Activated naive CD4-positive, alpha-beta T cell treated with anti-CD3 and anti-CD28 coated beads, Interleukin-2, amount 50 U/mL, for 24 hours (primary cell): ENCODE measurements at regions not wholly inside any gene's neighbourhood (a gene's known extent, or its start where the extent isn't known, plus 50 kb on each side); places are given as distances from the start of the nearest gene placed in this dataset.
"Not testable (repeated sequence)": the region's sequence is repeated elsewhere in the genome, so short reads cannot be mapped to it uniquely, and the experiment has no call there.

Source experiments
- H3K27ac Mint-ChIP-seq: one replicate; pipeline ENCODE4 v1.8.0; 2021; ENCODE audit warnings: mild to moderate bottlenecking, mixed read lengths
- H3K27me3 Mint-ChIP-seq: one replicate; pipeline ENCODE4 v1.8.0; 2021; ENCODE audit warnings: mixed read lengths
- H3K36me3 Mint-ChIP-seq: one replicate; pipeline ENCODE4 v1.8.0; 2021; ENCODE audit warnings: mixed read lengths
- H3K4me1 Mint-ChIP-seq: one replicate; pipeline ENCODE4 v1.8.0; 2021; ENCODE audit warnings: mixed read lengths
- H3K4me3 Mint-ChIP-seq: one replicate; pipeline ENCODE4 v1.8.0; 2021; ENCODE audit warnings: mild to moderate bottlenecking, mixed read lengths
- H3K9me3 Mint-ChIP-seq: one replicate; pipeline ENCODE4 v1.8.0; 2021; ENCODE audit warnings: mixed read lengths

DNA sequence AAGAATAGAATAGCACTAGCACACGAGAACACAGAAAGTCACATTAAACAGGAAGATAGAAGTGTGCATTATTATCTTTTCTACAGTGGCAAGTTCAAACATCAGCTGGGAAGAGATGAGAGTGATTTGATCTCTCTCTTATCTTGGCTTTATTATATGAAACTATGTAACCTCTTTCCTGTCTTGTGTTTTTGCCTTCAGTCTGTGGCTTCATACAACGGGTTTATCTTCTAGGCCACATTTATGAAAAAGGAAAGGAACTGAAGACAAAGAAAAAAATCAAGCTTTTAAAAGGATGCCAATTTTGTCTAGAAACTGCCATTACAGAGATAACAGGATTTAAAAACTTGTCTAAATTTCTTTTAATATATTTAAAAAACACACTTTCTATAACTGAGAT lies 983.6 kb downstream of the RPA4 start:
- Mint-ChIP-seq H3K27ac (no peak overlapping the region), H3K27me3 (no peaks in the 10 kb centered on the region), H3K4me3 (no peak overlapping the region), H3K4me1 (no peaks in the 10 kb centered on the region), H3K9me3 (no peaks in the 10 kb centered on the region), H3K36me3 (no peaks in the 10 kb centered on the region)

DNA sequence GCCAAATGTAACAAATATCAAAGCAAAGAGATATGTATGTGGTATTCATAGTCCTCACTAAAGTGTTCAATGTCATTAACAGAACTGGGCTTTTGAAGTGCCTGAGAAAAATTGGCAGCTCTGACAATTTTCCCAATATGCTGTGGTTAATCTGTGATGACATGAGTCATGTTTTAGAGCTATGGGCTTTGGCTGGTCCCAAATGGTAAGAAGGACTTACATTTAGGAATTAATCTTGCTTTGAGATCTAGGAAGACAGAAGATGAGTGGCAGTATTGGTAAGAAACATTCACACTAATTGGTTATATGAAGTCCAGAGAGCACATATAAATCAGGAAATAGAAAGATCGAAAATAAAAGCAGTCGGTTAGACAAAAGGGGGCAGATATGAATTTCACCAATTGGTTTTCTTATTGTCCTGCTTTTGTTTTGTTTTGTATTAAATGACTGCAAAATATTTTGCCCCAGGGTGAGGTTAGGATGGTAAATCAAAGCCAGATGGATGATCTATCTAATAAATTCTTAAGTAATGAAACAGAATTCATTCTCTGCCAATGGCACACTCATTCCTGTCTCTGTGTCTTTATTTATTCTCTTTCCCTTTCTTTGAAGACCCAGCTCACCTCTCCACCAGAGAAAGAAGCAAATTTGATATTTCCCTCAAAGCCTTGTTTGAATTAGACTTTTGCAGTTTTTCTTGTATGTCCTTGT lies 993.1 kb downstream of the RPA4 start:
- H3K36me3 Mint-ChIP-seq, result no peaks in the 10 kb centered on the region
- H3K27ac Mint-ChIP-seq, result no peak overlapping the region
- H3K27me3 Mint-ChIP-seq, result no peaks in the 10 kb centered on the region
- H3K4me1 Mint-ChIP-seq, result no peaks in the 10 kb centered on the region
- H3K9me3 Mint-ChIP-seq, result no peaks in the 10 kb centered on the region
- H3K4me3 Mint-ChIP-seq, result no peak overlapping the region

DNA sequence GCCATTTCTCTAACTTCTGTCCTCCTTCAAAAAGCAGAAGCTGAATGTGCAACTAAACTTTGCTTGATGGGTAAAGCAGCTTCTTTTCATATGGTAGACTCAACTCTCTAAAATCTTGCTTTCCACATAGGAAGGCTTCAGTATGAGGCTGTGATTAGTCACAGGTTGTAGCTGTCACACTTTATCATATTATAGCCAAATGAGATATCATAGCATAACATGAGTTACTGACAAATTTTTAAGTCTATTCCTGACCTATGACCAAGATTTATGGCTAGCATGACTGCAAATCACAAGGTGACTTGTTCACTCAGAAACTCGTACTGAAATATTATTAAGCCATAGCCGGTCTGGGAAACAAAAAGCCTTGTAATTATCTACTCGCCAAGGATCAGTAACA lies 998.6 kb downstream of the RPA4 start:
- H3K36me3 Mint-ChIP-seq, result no peaks in the 10 kb centered on the region
- H3K9me3 Mint-ChIP-seq, result no peaks in the 10 kb centered on the region
- no peaks in the 10 kb centered on the region for H3K27me3 Mint-ChIP-seq

DNA sequence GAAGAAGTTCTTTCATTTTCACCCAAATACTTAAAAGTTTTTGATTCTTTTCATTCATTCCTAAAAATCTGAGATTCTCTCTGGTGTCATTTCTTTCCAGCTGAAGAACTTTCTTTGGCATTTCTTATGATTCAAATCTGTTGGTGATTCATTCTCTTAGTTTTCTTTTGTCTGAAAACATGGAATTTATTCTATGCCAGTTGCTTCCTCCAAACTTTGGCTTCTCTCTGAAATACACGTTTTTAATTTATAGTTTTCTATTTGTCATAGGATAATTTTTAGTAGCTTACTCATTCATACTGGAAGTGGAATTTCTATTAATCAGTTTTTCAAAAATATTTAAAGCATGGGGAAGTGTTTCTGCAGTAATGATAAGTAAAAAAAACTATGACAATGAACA lies 1012.0 kb downstream of the RPA4 start:
- H3K27me3 Mint-ChIP-seq, result no peaks in the 10 kb centered on the region
- no peak overlapping the region for H3K27ac Mint-ChIP-seq
- H3K36me3 Mint-ChIP-seq, result no peaks in the 10 kb centered on the region
- peaks cover 4% of the 10 kb centered on the region for H3K9me3 Mint-ChIP-seq
- H3K4me3 Mint-ChIP-seq, result no peak overlapping the region
- H3K4me1 Mint-ChIP-seq, result no peaks in the 10 kb centered on the region

More for the DNA sequence above, 998.6 kb downstream of the RPA4 start:
- Mint-ChIP-seq H3K27ac (no peak overlapping the region), H3K4me1 (no peaks in the 10 kb centered on the region), H3K4me3 (no peak overlapping the region)

DNA sequence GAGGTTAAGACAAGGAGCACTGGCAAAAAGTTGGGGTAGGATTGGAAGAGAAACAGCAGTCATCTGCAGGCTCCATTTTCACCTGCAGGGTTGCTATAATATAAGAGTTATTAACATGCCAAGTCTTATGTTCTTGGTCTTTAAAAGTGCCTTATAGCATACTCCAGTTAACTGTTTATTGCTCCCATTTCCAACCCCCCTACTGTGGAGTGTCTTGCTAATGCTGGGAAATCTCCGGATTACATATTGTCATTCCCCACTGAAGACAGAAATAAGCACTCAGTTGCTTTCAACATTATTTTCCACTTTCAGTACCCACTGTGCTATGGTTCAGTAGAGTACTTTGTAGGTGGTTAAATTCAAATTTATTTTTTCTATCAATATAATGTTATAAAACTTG lies 1014.3 kb downstream of the RPA4 start:
- no peak overlapping the region for H3K4me3 Mint-ChIP-seq
- no peaks in the 10 kb centered on the region for H3K36me3 Mint-ChIP-seq
- H3K27ac Mint-ChIP-seq, result no peak overlapping the region
- peaks cover 4% of the 10 kb centered on the region for H3K9me3 Mint-ChIP-seq
- no peaks in the 10 kb centered on the region for H3K4me1 Mint-ChIP-seq
- H3K27me3 Mint-ChIP-seq, result no peaks in the 10 kb centered on the region

DNA sequence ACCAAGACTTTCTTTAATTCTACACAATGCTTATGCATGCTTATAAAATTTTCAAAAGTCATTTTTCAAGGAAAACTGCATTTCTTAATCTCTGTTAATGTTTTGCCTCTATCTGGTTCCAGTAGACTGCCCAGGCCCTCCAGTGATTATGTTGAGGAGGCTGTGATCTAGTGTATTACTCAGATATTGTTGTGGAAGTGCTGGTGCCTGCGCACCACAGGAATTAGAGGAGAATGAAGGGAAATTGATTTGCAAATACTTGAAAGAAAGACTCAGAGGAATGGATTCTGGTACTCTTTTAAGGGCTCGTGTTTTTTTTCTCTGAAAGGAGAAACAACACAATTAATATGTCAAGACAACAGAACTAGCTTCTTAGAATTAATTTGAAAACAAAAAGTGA lies 1015.1 kb downstream of the RPA4 start:
- H3K4me3 Mint-ChIP-seq, result no peak overlapping the region
- H3K27me3 Mint-ChIP-seq, result no peaks in the 10 kb centered on the region
- no peak overlapping the region for H3K27ac Mint-ChIP-seq
- H3K36me3 Mint-ChIP-seq, result no peaks in the 10 kb centered on the region
- no peaks in the 10 kb centered on the region for H3K4me1 Mint-ChIP-seq
- H3K9me3 Mint-ChIP-seq, result peaks cover 3% of the 10 kb centered on the region

DNA sequence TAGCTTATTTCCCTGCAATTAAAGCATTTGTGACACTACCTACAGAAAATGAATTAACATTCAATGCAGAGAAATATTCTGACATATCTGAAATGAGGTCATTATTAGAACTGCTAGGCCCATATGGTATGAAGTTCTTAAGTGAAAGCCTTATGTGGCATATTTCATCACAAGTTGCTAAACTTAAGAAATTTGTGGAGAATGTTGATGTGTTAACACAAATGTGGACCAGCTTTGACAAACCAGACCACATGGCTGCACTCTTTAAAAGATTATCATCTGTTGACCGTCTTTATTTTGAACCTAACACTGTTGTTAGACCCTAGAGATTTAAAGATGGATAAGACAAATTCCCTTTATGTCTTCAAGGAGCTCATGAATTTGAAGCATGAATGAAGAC lies 1024.1 kb downstream of the RPA4 start:
- H3K4me1 Mint-ChIP-seq, result no peaks in the 10 kb centered on the region
- no peaks in the 10 kb centered on the region for H3K27me3 Mint-ChIP-seq
- H3K36me3 Mint-ChIP-seq, result no peaks in the 10 kb centered on the region
- H3K4me3 Mint-ChIP-seq, result no peak overlapping the region
- H3K9me3 Mint-ChIP-seq, result peaks cover 4% of the 10 kb centered on the region
- no peak overlapping the region for H3K27ac Mint-ChIP-seq

DNA sequence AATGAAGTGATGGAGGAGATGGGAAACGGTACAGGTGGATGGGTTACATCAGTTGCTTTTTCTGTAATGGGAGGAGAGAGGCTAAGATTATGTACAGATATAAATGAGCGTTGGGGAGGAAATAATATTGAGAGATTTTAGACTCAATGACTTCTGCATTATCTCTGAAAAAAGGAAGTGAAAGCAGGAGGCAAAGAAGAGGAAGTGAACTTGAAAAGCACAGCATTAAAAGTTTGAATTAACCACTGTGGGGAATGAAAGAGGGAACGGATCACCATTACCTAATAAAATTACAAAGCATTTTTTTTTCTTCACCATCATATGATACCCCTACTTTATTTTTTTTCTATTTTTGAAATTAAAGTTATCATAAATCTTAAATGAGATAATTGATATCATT lies 1025.5 kb downstream of the RPA4 start:
- Mint-ChIP-seq H3K27ac (no peak overlapping the region), H3K27me3 (no peaks in the 10 kb centered on the region), H3K9me3 (peaks cover 4% of the 10 kb centered on the region), H3K4me1 (no peaks in the 10 kb centered on the region), H3K4me3 (no peak overlapping the region), H3K36me3 (no peaks in the 10 kb centered on the region)

DNA sequence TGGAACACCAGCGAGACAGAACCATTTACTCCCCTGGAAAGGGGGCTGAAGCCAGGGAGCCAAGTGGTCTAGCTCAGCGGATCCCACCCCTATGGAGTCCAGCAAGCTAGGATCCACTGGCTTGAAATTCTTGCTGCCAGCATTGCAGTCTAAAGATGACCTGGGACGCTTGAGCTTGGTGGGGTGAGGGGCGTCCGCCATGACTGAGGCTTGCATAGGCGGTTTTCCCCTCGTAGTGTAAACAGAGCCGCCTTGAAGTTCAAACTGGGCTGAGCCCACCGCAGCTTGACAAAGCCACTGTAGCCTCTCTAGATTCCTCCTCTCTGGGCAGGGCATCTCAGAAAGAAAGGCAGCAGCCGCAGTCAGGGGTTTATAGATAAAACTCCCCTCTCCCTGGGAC lies 1031.7 kb downstream of the RPA4 start:
- H3K36me3 Mint-ChIP-seq, H3K27ac Mint-ChIP-seq, H3K4me3 Mint-ChIP-seq, H3K27me3 Mint-ChIP-seq, H3K4me1 Mint-ChIP-seq, H3K9me3 Mint-ChIP-seq: not testable (repeated sequence)

DNA sequence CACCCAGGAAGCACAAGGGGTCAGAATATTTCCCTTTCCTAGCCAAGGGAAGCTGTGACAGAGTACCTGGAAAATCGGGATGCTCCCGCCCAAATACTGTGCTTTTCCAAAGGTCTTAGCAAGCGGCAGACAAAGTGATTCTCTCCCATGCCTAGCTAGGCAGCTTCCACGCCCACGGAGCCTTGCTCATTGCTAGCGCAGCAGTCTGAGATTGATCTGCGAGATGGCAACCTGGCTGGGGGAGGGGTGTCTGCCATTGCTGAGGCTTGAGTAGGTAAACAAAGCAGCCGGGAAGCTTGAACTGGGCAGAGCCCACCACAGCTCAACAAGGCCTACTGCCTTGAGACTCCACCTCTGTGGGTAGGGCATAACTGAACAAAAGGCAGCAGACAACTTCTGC lies 1037.5 kb downstream of the RPA4 start:
- not testable (repeated sequence) for H3K27me3 Mint-ChIP-seq, H3K36me3 Mint-ChIP-seq, H3K4me3 Mint-ChIP-seq, H3K27ac Mint-ChIP-seq, H3K4me1 Mint-ChIP-seq, H3K9me3 Mint-ChIP-seq

DNA sequence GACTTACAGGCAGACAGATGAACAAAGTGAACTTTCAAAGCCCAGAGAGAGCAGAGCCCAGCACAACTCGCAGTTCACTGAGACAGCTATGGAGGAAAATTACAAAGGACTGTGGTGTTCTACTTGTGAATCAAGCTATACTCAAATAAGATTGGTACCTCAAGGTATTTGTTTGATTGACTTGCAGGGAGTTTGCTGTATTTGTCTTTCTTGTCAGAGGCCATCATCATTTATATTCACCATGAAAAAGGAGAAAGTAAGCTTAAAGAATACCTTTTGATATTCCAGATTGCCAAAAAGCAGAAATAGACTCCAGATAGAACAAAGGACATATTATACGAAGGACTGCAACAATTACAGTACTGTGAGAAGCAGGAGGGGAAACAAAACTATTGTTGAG lies 1047.9 kb downstream of the RPA4 start:
- no peaks in the 10 kb centered on the region for H3K36me3 Mint-ChIP-seq
- H3K9me3 Mint-ChIP-seq, result no peaks in the 10 kb centered on the region
- H3K4me3 Mint-ChIP-seq, result no peak overlapping the region
- H3K4me1 Mint-ChIP-seq, result no peaks in the 10 kb centered on the region
- H3K27me3 Mint-ChIP-seq, result no peaks in the 10 kb centered on the region
- H3K27ac Mint-ChIP-seq, result no peak overlapping the region

DNA sequence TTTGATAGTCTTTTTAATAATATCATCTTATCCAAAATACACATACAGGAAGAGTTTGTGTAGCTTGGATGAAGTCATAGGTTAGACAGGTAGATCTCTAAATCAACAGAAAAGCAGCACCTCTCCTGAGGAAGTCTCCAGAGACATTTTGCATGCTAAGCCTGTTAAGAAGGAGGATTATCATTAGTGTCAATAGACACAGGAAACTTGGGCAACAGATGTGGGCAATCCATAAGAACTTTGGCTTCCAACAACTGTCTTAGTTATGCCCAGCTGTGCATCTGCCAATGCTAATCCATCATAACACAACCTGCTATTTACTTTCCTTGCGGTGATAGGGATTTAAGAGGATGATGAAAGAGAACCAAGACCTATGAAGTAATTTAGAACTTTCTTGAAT lies 1052.6 kb downstream of the RPA4 start:
- Mint-ChIP-seq H3K4me1 (no peaks in the 10 kb centered on the region), H3K4me3 (no peak overlapping the region), H3K9me3 (no peaks in the 10 kb centered on the region), H3K36me3 (no peaks in the 10 kb centered on the region), H3K27ac (no peak overlapping the region), H3K27me3 (no peaks in the 10 kb centered on the region)

DNA sequence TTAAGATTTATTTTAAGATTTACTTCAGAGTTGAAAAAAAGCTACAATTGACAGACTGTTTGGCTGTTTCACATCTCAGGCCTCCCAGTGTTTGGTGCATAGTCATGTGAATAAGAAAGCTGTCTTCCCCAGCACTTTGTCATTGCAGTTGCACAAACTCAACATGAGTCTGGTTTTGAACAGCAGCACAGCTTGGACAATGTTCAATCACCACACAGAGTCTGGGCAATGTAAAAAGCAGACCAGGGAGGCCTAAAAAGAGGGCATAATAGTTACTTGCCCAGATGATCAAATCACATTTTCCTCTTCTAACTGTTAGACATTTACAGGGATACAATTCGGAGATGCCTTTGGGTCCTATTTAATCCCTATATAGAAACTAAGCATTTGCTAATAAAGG lies 1055.0 kb downstream of the RPA4 start:
- no peaks in the 10 kb centered on the region for H3K27me3 Mint-ChIP-seq
- no peaks in the 10 kb centered on the region for H3K4me1 Mint-ChIP-seq
- H3K9me3 Mint-ChIP-seq, result no peaks in the 10 kb centered on the region
- no peak overlapping the region for H3K4me3 Mint-ChIP-seq
- H3K27ac Mint-ChIP-seq, result no peak overlapping the region
- no peaks in the 10 kb centered on the region for H3K36me3 Mint-ChIP-seq

DNA sequence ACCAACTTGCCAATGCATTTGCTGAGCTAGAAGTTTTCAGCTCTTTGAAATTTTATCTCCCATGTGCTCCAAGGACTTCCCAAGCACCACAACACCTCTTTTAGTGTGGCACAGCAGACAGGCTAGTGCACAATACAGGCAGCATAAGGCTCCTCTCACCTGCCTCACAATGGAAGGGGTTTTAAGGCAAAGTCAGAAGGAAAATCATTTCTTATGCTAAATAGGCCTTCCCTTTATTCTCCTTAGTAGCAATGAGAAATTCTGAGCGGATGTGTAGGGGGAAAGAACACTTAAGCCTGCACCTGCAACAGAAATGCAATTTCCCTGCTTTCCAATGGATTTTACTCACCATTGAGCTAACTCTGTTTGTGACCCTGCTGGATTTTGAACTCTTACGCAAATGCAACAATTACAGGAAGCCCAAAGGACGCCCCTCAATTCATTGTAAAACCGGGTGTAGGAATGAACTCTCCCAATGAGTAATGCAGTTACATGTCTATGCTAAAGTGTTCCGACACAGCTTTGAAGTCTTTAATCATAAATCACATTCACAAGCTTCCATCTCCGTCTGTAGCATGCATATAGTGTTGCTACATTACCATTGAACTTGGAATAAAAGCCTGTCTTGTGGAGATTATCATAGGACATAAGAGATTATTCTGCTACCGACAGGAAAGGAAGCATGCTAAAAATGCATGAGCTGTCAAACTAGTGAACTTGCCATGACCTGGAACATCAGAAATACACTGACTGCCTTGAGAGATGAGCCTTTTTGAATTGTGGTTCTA lies 1084.9 kb downstream of the RPA4 start:
- H3K4me1 Mint-ChIP-seq, result no peaks in the 10 kb centered on the region
- H3K9me3 Mint-ChIP-seq, result no peaks in the 10 kb centered on the region
- no peaks in the 10 kb centered on the region for H3K27me3 Mint-ChIP-seq
- no peaks in the 10 kb centered on the region for H3K36me3 Mint-ChIP-seq
- H3K4me3 Mint-ChIP-seq, result no peak overlapping the region
- H3K27ac Mint-ChIP-seq, result no peak overlapping the region

DNA sequence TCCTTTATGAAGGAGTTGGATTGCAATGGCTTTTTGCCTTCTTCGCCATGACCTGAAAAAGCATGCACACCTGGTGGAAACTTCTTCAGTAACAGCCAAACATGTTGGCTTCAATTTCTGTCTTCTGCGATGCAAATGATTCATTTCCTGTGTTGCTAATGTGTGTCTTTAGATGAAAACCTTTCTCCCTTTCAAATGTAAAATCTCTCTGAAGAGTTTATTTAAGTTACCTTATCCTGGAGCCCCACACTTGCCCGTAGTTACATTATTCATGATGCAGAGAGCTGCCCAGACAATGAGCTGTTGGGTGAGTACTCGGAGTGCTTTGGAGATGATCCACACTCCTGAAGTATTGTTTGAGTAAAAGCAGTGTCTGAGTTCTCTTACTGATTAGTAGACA lies 1100.9 kb downstream of the RPA4 start:
- H3K27me3 Mint-ChIP-seq, result no peaks in the 10 kb centered on the region
- no peaks in the 10 kb centered on the region for H3K9me3 Mint-ChIP-seq
- no peak overlapping the region for H3K4me3 Mint-ChIP-seq
- no peak overlapping the region for H3K27ac Mint-ChIP-seq
- no peaks in the 10 kb centered on the region for H3K4me1 Mint-ChIP-seq
- H3K36me3 Mint-ChIP-seq, result no peaks in the 10 kb centered on the region

DNA sequence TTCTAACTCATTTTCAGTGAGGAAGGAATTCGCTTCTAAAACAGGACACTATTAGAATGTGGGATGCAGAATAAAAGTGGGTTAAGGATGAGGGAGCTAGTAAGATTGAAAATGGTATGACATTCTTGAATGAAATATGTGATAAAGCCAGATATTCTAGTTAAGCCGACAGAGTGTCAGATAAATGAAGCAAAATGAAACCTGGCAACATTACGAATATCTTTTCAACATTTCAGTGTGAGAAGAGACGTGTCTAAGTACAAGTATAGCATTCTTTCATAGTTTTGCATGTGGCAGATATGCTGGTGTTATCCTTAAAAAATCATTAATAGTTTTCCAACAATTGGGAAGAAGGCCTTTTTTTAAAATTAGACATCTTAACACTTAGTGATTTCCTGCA lies 1101.4 kb downstream of the RPA4 start:
- H3K4me3 Mint-ChIP-seq, result no peak overlapping the region
- H3K9me3 Mint-ChIP-seq, result no peaks in the 10 kb centered on the region
- no peaks in the 10 kb centered on the region for H3K4me1 Mint-ChIP-seq
- H3K36me3 Mint-ChIP-seq, result no peaks in the 10 kb centered on the region
- no peak overlapping the region for H3K27ac Mint-ChIP-seq
- H3K27me3 Mint-ChIP-seq, result no peaks in the 10 kb centered on the region

DNA sequence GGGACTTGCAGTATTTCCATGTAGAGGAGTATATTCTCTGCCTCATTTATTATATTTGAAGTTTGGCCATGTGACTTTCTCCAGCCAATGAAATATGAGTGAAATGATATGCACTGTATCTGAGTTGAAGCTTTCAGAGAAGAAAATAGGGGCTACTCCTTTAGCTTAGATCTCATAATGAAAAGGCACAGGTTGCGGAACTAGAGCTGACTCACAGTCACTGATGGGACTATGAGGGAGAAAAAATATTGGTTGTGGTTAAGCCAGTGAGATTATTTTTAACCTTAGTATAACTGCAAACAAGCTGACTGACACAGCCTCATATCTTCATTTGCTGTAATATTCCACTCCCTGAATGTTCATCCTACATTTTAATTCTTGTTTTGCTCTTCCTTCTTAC lies 1104.3 kb downstream of the RPA4 start:
- H3K9me3 Mint-ChIP-seq, result no peaks in the 10 kb centered on the region
- H3K4me3 Mint-ChIP-seq, result no peak overlapping the region
- no peaks in the 10 kb centered on the region for H3K36me3 Mint-ChIP-seq
- H3K27ac Mint-ChIP-seq, result no peak overlapping the region
- H3K4me1 Mint-ChIP-seq, result no peaks in the 10 kb centered on the region
- H3K27me3 Mint-ChIP-seq, result no peaks in the 10 kb centered on the region
